Ecto neural progenitor cell (in vitro differentiated cells): ENCODE measurements at regions not wholly inside any gene's neighbourhood (a gene's known extent, or its start where the extent isn't known, plus 50 kb on each side); places are given as distances from the start of the nearest gene placed in this dataset.
"Not testable (repeated sequence)": the region's sequence is repeated elsewhere in the genome, so short reads cannot be mapped to it uniquely, and the experiment has no call there.

Experiments
- DNase-seq: peaks from one replicate; pipeline ENCODE4 v3.0.0-alpha.2; 2018; ENCODE audit warnings: low spot score

GRCh38 chr7:118418433-118418832, 193.9 kb downstream of the ANKRD7 start:
- DNase-seq: no peak

DNA sequence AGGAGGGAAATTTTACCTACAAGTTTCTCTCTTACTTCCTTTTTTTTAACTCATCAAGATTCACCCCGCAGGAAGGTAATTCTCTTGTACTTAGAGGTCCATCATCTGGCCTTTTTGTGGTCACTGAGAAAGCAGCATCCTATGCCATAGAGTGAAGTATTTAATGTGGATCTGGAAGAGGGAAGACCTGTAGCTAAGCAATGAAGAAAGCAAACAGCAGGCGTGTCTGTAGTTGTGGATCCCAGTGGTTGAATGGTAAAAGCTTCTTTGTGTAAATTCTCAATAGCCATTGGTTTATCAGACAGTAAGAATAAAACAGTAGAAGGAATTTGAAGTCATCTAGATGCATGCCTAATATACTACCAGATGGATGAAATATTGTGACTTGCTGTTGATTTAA, 196.4 kb downstream of the ANKRD7 start:
- no peak for DNase-seq

DNA sequence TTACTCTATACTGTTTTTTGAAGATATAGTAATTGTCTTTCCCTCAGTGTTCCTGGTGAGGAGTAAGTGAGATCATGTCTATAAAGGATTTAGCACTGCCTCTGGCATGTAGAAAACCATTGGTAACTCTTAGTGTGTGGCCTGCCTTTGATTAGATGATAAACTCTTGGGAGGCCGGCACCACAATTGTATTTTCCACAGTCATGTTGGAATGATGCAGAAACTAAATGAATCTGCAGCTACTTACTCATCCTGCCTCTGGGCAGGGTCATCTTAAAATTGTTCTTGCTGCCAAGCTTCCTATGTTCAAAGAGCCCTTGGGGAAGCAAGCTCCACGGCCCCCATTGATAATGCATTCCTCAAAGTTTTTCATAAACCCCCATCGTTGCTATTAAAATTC, 204.6 kb downstream of the ANKRD7 start:
- no peak for DNase-seq

DNA sequence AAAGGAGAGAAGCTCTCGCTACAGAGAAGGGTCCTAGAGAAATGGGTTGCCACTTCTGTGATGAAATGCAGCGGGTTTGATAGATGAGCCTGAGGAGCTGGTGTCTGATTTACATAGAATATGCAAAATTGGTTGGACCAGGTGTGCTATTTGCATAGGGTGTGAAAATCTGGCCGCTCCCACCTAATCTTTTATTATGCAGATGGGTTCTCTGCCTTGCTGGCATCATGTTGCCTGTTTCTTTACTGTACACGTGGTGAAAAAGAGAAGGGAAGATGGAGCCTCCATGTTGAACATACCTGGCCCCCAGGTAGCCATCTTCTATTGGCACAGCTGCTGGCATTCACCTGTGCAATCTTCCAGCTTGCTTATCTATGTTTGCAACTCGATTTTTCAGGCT, 212.2 kb downstream of the ANKRD7 start:
- DNase-seq: no peak

DNA sequence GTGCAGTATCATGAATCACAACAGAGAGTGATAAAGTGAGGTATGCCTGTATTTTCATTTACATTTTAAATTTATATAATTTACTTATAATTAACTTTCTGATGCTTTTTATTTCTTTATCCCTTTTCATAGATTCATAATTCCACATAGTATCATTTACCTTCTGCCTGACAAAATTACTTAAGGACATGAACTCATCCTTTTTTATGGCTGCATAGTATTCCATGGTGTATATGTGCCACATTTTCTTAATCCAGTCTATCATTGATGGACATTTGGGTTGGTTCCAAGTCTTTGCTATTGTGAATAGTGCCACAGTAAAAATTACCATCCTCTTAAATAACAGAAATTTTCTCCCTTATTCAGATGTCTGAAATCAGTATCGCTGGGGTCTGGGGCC, 224.5 kb downstream of the ANKRD7 start:
- not testable (repeated sequence) for DNase-seq

GRCh38 chr7:118449797-118450567, 225.5 kb downstream of the ANKRD7 start:
- no peak for DNase-seq

- DNase-seq: no peak
Measured at GRCh38 chr7:118452128-118452527, 227.6 kb downstream of the ANKRD7 start.

DNA sequence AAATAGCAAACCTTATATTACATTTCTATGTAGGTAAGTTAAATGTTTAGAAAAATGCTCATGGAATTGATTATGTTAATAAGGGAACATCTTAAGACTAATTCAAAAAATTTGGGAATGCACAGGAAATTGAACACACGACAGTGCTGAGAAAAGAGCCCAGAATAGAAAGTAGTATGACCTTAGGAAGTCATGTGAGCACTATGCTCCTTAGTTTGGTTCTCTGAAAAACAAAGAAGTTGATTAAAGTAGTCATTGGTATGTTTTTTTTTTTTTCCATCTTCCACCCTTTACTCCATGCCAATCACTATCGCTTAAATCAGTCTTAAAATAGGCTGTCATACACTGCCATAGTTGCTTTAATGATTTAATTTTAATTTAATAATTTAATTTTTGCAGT, 242.9 kb downstream of the ANKRD7 start:
- no peak for DNase-seq

GRCh38 chr7:118472581-118472980, 248.1 kb downstream of the ANKRD7 start:
- DNase-seq: no peak

GRCh38 chr7:118473271-118473670, 248.8 kb downstream of the ANKRD7 start:
- DNase-seq: no peak

- no peak for DNase-seq
Measured at GRCh38 chr7:118476036-118476435, 251.5 kb downstream of the ANKRD7 start.

GRCh38 chr7:118477036-118477435, 252.5 kb downstream of the ANKRD7 start:
- no peak for DNase-seq

GRCh38 chr7:118478236-118478635, 253.7 kb downstream of the ANKRD7 start:
- DNase-seq: no peak

DNA sequence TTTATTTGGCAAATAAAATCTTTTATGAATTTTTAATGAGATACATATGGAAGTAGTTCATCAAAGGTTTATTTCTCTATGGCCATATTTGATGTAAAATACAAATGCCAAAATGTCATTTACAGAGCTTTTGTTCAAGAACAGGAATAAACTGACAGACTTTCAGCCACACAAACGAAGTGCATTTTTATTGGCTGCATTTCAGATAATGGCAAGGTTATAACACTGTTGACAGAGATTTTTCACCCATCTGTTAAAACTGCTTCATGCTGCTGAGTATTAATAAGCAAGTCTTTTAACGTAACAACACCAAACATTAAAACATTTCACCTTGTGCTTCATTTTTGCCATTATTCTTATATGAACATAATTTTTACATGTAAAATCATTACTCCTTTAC, 254.4 kb downstream of the ANKRD7 start:
- no peak for DNase-seq

DNA sequence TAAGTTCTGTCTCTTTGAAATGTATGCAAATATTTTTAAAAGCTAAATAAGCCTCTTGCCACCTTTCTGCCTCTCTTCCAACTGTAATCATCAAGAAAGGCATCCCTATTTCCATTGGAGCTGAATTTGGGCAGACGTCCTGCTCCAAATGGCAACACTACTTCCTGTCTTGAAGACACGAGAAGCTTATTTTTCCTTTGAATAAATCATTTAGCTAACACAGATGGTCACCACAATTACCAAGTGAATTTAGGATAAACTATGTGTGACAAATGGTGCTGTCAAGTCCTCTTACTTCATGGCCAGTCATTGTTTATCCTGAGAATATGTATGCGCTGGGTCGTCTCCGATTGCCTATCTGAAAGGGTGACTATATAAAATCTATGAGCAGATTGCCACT, 268.0 kb downstream of the ANKRD7 start:
- no peak for DNase-seq

DNA sequence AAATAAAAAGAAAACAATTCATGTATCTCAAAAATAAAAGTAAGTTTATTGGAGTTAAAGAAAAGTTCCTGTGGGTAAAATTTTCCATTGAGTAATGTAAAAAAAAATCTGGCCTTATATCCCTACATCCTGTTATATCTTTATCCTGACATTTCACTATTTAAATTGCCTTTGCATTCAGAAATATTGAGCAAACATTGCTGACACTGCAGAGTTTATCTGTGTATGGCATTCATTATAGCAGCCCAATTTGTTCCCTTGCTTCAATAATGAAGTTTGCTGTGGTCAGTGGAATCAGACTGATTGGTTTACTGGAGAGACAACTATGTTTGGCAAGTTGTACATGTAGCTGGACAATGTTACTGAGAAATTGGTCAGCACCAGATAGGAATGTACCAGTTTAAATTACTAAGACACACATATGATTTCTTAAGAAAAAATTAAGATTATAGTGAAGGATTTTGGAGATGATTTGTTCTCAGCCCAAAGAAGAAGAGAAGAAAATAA, 271.7 kb downstream of the ANKRD7 start:
- DNase-seq: no peak

DNA sequence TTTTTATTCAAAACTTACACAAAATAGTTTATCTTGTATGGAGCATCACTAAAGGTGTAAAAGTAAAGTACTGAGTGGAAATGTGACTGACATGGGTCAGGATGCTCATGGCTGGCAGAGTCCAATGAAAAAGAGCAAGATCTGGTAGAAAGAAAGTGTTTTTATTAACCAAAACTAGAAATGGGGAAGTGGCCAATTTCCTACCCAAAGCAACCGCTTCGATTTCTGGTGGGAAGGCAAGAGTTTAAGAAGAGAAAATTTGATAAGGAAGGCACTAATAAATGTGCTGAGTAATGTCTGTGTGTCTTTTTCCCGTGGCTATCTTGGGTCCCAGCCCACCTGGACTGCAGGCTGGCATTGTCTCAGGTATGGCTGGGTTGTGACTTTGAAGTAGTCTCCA, 277.7 kb downstream of the ANKRD7 start:
- DNase-seq: no peak

DNA sequence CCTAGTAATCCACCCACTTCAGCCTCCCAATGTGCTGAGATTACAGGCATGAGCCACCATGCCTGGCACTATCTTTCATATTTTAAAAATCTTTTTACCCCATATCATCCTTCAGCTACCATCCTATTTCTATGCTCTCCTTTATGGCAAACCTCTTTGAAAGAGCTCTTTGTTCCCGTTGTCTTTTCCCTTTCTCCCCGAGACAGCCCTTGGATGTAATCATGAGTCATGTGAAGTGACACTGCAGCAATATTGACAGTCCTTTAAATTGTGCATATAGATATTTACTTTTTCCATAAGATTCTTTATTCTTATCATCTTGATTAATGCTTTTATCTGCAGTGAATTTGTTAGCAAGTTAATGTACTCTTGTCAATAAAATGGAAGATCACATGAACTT, 286.6 kb downstream of the ANKRD7 start:
- no peak for DNase-seq

- DNase-seq: no peak
Measured at GRCh38 chr7:118517275-118517674, 292.8 kb downstream of the ANKRD7 start.

GRCh38 chr7:118525020-118525419, 300.5 kb downstream of the ANKRD7 start:
- no peak for DNase-seq

DNA sequence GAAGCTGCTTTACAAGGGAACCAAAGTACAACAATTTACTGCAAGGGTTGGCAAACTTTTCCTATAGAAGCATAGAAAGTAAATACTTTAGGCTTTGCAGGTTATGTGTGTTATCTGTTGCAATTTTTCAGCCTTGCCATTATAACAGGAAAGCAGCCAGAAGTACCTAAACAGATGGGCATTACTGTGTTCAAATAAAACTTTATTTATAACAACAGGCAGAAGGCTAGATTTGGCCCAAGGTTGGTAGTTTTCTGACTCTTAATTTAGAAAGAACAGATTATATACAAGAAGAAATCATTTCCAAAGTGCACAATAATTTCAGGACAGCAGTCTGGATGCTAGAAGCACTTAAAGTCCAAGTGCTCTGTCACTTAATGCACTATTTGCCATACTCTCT, 307.1 kb downstream of the ANKRD7 start:
- DNase-seq: no peak

- no peak for DNase-seq
Measured at GRCh38 chr7:118559207-118559606, 334.7 kb downstream of the ANKRD7 start.

DNA sequence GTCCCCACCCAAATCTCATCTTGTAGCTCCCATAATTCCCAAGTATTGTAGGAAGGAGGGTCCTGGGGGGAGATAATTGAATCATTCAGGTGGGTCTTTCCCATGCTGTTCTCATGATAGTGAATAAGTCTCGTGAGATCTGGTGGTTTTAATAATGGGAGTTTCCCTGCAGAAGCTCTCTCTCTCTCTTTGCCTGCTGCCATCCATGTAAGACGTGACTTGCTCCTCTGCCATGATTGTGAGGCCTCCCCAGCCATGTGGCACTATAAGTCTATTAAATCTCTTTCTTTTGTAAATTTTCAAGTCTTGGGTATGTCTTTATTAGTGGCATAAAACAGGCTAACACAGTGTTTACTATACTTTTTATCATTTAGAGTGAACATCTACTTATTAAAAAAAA, 338.8 kb downstream of the ANKRD7 start:
- DNase-seq: no peak

DNA sequence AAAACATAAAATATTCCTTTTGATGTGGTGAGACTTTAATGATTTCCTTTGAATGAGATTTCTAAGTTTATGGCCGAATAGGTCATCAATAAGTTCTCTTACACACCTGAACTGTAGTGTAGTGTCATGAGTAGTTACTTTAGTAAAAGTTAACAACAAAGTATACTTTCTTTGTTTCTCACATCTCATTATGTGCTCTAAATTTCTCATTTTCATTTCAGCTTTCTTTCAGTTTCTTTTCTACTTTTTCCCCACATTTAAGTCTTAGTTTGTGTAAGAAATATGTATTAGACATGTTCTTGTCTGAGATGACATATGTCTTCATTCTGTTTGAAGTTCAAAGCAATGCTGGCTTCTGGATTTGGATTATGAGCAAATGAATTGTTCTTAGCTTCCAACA, 348.1 kb downstream of the ANKRD7 start:
- no peak for DNase-seq
